PC-3 (cell line): ENCODE measurements at regions not wholly inside any gene's neighbourhood (a gene's known extent, or its start where the extent isn't known, plus 50 kb on each side); places are given as distances from the start of the nearest gene placed in this dataset.
"Not testable (repeated sequence)": the region's sequence is repeated elsewhere in the genome, so short reads cannot be mapped to it uniquely, and the experiment has no call there.

Experiments
- ATAC-seq: fragments of 200-7000 bp; cut with Tn5 transposase; 2 replicates; pipeline ENCODE4 v1.9.1; 2020; ENCODE audit warnings: mild to moderate bottlenecking, moderate library complexity
- BruUV-seq: library from RNA; stranded (reverse); fragments of 400-500 nt; replicated peaks from 2 replicates; lab custom pipeline; 2021; lab: Mats Ljungman, UMichigan
- CTCF ChIA-PET: fragments of 300-600 bp; sonication (Branson Sonifier 250); formaldehyde crosslinking; loops from one replicate; lab custom pipeline; 2022; ENCODE audit warnings: antibody characterized with exemption; lab: Charles Lee
- POLR2A ChIA-PET: fragments of 300-600 bp; sonication (Branson Sonifier 250); formaldehyde crosslinking; loops from one replicate; lab custom pipeline; 2022; ENCODE audit warnings: antibody characterized with exemption; ENCODE audit not compliant: unreplicated experiment; lab: Charles Lee
- DNase-seq: peaks from one replicate; pipeline ENCODE4 v3.0.0-alpha.2; 2015
- H2AFZ ChIP-seq: fragments of 300-600 bp; sonication (generic); 2 replicates; pipeline ENCODE4 v1.6.0; 2016; ENCODE audit warnings: antibody characterized with exemption, low read length
- H3F3A ChIP-seq: fragments of 300-600 bp; sonication (generic); one replicate; pipeline ENCODE4 v1.6.0; 2017; ENCODE audit warnings: antibody characterized with exemption, low read length, control low read depth, mild to moderate bottlenecking; ENCODE audit not compliant: unreplicated experiment
- H3K27ac ChIP-seq: fragments of 300-600 bp; sonication (generic); 2 replicates; pipeline ENCODE4 v1.5.1; 2016; ENCODE audit warnings: mild to moderate bottlenecking, low read length
- H3K27me3 ChIP-seq: fragments of 300-600 bp; sonication (generic); 2 replicates; pipeline ENCODE4 v1.6.1; 2016; ENCODE audit warnings: low read length, mixed read lengths
- H3K36me3 ChIP-seq: fragments of 300-600 bp; sonication (generic); 2 replicates; pipeline ENCODE4 v1.6.1; 2016; ENCODE audit warnings: low read depth, mixed run types, low read length, mixed read lengths
- H3K4me1 ChIP-seq: fragments of 300-600 bp; sonication (generic); 2 replicates; pipeline ENCODE4 v1.5.1; 2016; ENCODE audit warnings: low read length; ENCODE audit not compliant: insufficient read depth
- H3K4me2 ChIP-seq: fragments of 300-600 bp; sonication (generic); 2 replicates; pipeline ENCODE4 v1.6.0; 2016; ENCODE audit warnings: low read length
- H3K4me3 ChIP-seq: fragments of 300-600 bp; sonication (generic); 2 replicates; pipeline ENCODE4 v1.5.1; 2016; ENCODE audit warnings: mild to moderate bottlenecking, low read length, mixed read lengths
- H3K79me2 ChIP-seq: fragments of 300-600 bp; sonication (generic); 2 replicates; pipeline ENCODE4 v1.6.1; 2017; ENCODE audit warnings: low read length, mixed read lengths
- H3K9ac ChIP-seq: fragments of 300-600 bp; sonication (generic); 2 replicates; pipeline ENCODE4 v1.6.0; 2016; ENCODE audit warnings: mild to moderate bottlenecking, low read length
- H3K9me2 ChIP-seq: fragments of 300-600 bp; sonication (generic); replicated peaks from 2 replicates; pipeline ENCODE4 v1.6.1; 2016; ENCODE audit warnings: mixed run types, low read length, mixed read lengths
- H3K9me3 ChIP-seq: fragments of 300-600 bp; sonication (generic); 2 replicates; pipeline ENCODE4 v1.6.1; 2016; ENCODE audit warnings: low read length, mixed read lengths
- H4K20me1 ChIP-seq: fragments of 300-600 bp; sonication (generic); 2 replicates; pipeline ENCODE4 v1.6.1; 2016; ENCODE audit warnings: low read length, mixed read lengths
- CTCF ChIP-seq: fragments of 300-600 bp; sonication (generic); conservative IDR thresholded peaks from 2 replicates; pipeline ENCODE4 v1.5.1; 2017; ENCODE audit warnings: antibody characterized with exemption, low read depth, mild to moderate bottlenecking, low read length
- EZH2 ChIP-seq: fragments of 300-600 bp; sonication (generic); IDR thresholded peaks from one replicate; pipeline ENCODE4 v1.6.1; 2017; ENCODE audit warnings: antibody characterized with exemption, mild to moderate bottlenecking, low read length; ENCODE audit not compliant: unreplicated experiment
- EZH2phosphoT487 ChIP-seq: fragments of 300-600 bp; sonication (generic); IDR thresholded peaks from 2 replicates; pipeline ENCODE4 v1.6.1; 2018; ENCODE audit warnings: mild to moderate bottlenecking, antibody characterized with exemption, low read length, borderline replicate concordance
- intact Hi-C: fragments of 100-400 bp; cut with micrococcal nuclease; formaldehyde crosslinking; loops from 2 replicates; pipeline ENCODE4 v1.9.0; 2023

- no peak for TF ChIP-seq EZH2phosphoT487
- TF ChIP-seq EZH2: no peak
- no peak for TF ChIP-seq CTCF
- no peak overlapping the region for H2AFZ ChIP-seq
- no peak overlapping the region for H3K9ac ChIP-seq
- no peaks in the 10 kb centered on the region for H3K4me1 ChIP-seq
- H3F3A ChIP-seq: no peaks in the 10 kb centered on the region
- ATAC-seq (no peak), DNase-seq (no peak)
- no peaks in the 10 kb centered on the region for H3K9me3 ChIP-seq
- intact Hi-C loops: no loop called here
- H3K9me2 ChIP-seq: no peaks in the 10 kb centered on the region
- H3K4me2 ChIP-seq: no peak overlapping the region
- no peak overlapping the region for H3K4me3 ChIP-seq
- no peaks in the 10 kb centered on the region for H3K36me3 ChIP-seq
- no peaks in the 10 kb centered on the region for H3K79me2 ChIP-seq
- BruUV-seq: no TSS peak
- peaks cover 60% of the 10 kb centered on the region for H3K27me3 ChIP-seq
- POLR2A ChIA-PET: no interaction called here
- H3K27ac ChIP-seq: no peak overlapping the region
- CTCF ChIA-PET: no interaction called here
- no peaks in the 10 kb centered on the region for H4K20me1 ChIP-seq
Measured at GRCh38 chr1:38486085-38486484, 373.5 kb downstream of the RRAGC start.

GRCh38 chr1:38481871-38482826 is 377.4 kb downstream of the RRAGC start:
- Histone ChIP-seq H3F3A (no peaks in the 10 kb centered on the region), H3K9me2 (no peaks in the 10 kb centered on the region), H3K9ac (no peak overlapping the region), H3K4me2 (no peak overlapping the region), H3K4me1 (no peaks in the 10 kb centered on the region), H3K4me3 (no peak overlapping the region), H3K79me2 (no peaks in the 10 kb centered on the region), H4K20me1 (no peaks in the 10 kb centered on the region), H2AFZ (no peak overlapping the region), H3K9me3 (no peaks in the 10 kb centered on the region), H3K36me3 (no peaks in the 10 kb centered on the region), H3K27me3 (peaks cover 56% of the 10 kb centered on the region), H3K27ac (no peak overlapping the region)
- intact Hi-C loops: no loop called here
- DNase-seq: no peak
- ChIA-PET CTCF (no interaction called here), POLR2A (no interaction called here)
- BruUV-seq: no TSS peak
- ATAC-seq: no peak
- TF ChIP-seq CTCF (no peak), EZH2 (no peak), EZH2phosphoT487 (no peak)

- H3K27ac ChIP-seq, DNase-seq, H3K4me3 ChIP-seq, H3F3A ChIP-seq, intact Hi-C loops, H3K4me1 ChIP-seq, POLR2A ChIA-PET, H4K20me1 ChIP-seq, ATAC-seq, H3K9ac ChIP-seq, H3K4me2 ChIP-seq, H3K36me3 ChIP-seq, CTCF ChIA-PET, H3K79me2 ChIP-seq, H3K9me3 ChIP-seq, BruUV-seq, H3K9me2 ChIP-seq, H2AFZ ChIP-seq: not testable (repeated sequence)
- peaks cover 60% of the 10 kb centered on the region for H3K27me3 ChIP-seq
Measured at GRCh38 chr1:38479662-38480061, 379.9 kb downstream of the RRAGC start.
